Endothelial cell of umbilical vein (primary cell): ENCODE measurements at regions not wholly inside any gene's neighbourhood (a gene's known extent, or its start where the extent isn't known, plus 50 kb on each side); places are given as distances from the start of the nearest gene placed in this dataset.

Source experiments
- BruUV-seq: library from RNA; stranded (reverse); fragments of 400-500 nt; replicated peaks from 2 replicates; lab custom pipeline; 2021; lab: Mats Ljungman, UMichigan
- CTCF ChIA-PET: fragments of 300-600, 350-600 bp; sonication (Branson Sonifier 250); formaldehyde crosslinking; loops from one replicate; lab custom pipeline; 2021; ENCODE audit warnings: antibody characterized with exemption, inconsistent platforms; lab: Charles Lee
- POLR2A ChIA-PET: fragments of 300-600, 350-600 bp; sonication (Branson Sonifier 250); formaldehyde crosslinking; loops from one replicate; lab custom pipeline; 2021; ENCODE audit warnings: antibody characterized with exemption, inconsistent platforms; lab: Charles Lee
- DNase-seq: peaks from one replicate; pipeline ENCODE4 v3.0.0-alpha.2; 2011; ENCODE audit warnings: low read depth, low spot score
- FAIRE-seq: peaks from 2 replicates; lab custom pipeline; 2011; peaks lifted over from hg19 to GRCh38; lab: Jason Lieb, UNC
- H2AFZ ChIP-seq: 2 replicates; pipeline ENCODE4 v1.6.0; 2012; ENCODE audit warnings: low read depth, low read length, control low read depth, inconsistent platforms
- H3K27ac ChIP-seq: 2 replicates; pipeline ENCODE4 v1.5.1; 2011; ENCODE audit warnings: low read depth, mild to moderate bottlenecking, control low read depth, low read length, moderate library complexity; ENCODE audit not compliant: insufficient read depth
- H3K27me3 ChIP-seq, 2 experiments: 2 replicates each; pipeline versions ENCODE4 v1.6.0 to v1.6.1; 2011; ENCODE audit warnings: low read length in 2 of 2, mixed read lengths in 1 of 2; ENCODE audit not compliant: control insufficient read depth in 2 of 2, insufficient read depth in 2 of 2
- H3K36me3 ChIP-seq, 2 experiments: 2 replicates in 1 of 2; 3 replicates in 1 of 2; pipeline ENCODE4 v1.5.1; 2011; ENCODE audit warnings: low read length in 2 of 2, mild to moderate bottlenecking in 1 of 2, moderate library complexity in 1 of 2; ENCODE audit not compliant: control insufficient read depth in 2 of 2, insufficient read depth in 2 of 2; ENCODE audit errors: extremely low read depth in 1 of 2
- H3K4me1 ChIP-seq: 3 replicates; pipeline ENCODE4 v1.5.1; 2011; ENCODE audit warnings: mild to moderate bottlenecking, low read length; ENCODE audit not compliant: control insufficient read depth, insufficient read depth; ENCODE audit errors: extremely low read depth
- H3K4me2 ChIP-seq: 2 replicates; pipeline ENCODE4 v1.6.1; 2011; ENCODE audit warnings: low read length, control low read depth, mixed read lengths; ENCODE audit not compliant: insufficient read depth
- H3K4me3 ChIP-seq, 3 experiments: fragments of 200-600 bp in 1 of 3; sonication (generic), shearing (Covaris generic) in 1 of 3; replicated peaks in 1 of 3; 2 replicates each; pipeline ENCODE4 v1.5.1; 2011 to 2016; ENCODE audit warnings: control low read depth in 3 of 3, low read length in 3 of 3, mild to moderate bottlenecking in 2 of 3, inconsistent platforms in 1 of 3, low read depth in 1 of 3, moderate library complexity in 1 of 3; ENCODE audit not compliant: insufficient read depth in 1 of 3
- H3K79me2 ChIP-seq: 2 replicates; pipeline ENCODE4 v1.6.0; 2012; ENCODE audit warnings: low read length, inconsistent platforms; ENCODE audit not compliant: control insufficient read depth, insufficient read depth
- H3K9ac ChIP-seq: replicated peaks from 2 replicates; pipeline ENCODE3; 2011; ENCODE audit warnings: low read length, control low read depth; ENCODE audit not compliant: insufficient read depth; ENCODE audit errors: extremely low read depth
- H3K9me1 ChIP-seq: replicated peaks from 3 replicates; pipeline ENCODE4 v1.6.0; 2011; ENCODE audit warnings: mild to moderate bottlenecking, low read length; ENCODE audit not compliant: control insufficient read depth, insufficient read depth; ENCODE audit errors: extremely low read depth
- H3K9me3 ChIP-seq: replicated peaks from 2 replicates; pipeline ENCODE4 v1.5.1; 2012; ENCODE audit warnings: low read length, inconsistent platforms; ENCODE audit not compliant: control insufficient read depth, insufficient read depth
- H4K20me1 ChIP-seq: replicated peaks from 2 replicates; pipeline ENCODE3; 2011; ENCODE audit warnings: mild to moderate bottlenecking, low read length; ENCODE audit not compliant: control insufficient read depth, insufficient read depth; ENCODE audit errors: extremely low read depth
- CTCF ChIP-seq, 2 donors: IDR thresholded peaks; 1 replicate in 1 of 2; 2 replicates in 1 of 2; pipeline ENCODE4 v1.5.1; 2011; ENCODE audit warnings: low read length in 2 of 2, mild to moderate bottlenecking in 2 of 2, moderate library complexity in 2 of 2, control low read depth in 1 of 2, inconsistent platforms in 1 of 2, low read depth in 1 of 2; ENCODE audit not compliant: insufficient read depth in 1 of 2; ENCODE audit errors: extremely low read depth in 1 of 2
- EZH2 ChIP-seq: IDR thresholded peaks from 2 replicates; pipeline ENCODE4 v1.6.1; 2012; ENCODE audit warnings: borderline replicate concordance, low read depth, mild to moderate bottlenecking, moderate library complexity, low read length, inconsistent platforms; ENCODE audit not compliant: severe bottlenecking
- FOS ChIP-seq: IDR thresholded peaks from 2 replicates; pipeline ENCODE4 v1.6.1; 2011; ENCODE audit warnings: mild to moderate bottlenecking, low read length, moderate library complexity, borderline replicate concordance; ENCODE audit not compliant: insufficient read depth
- GATA2 ChIP-seq: IDR thresholded peaks from 2 replicates; pipeline ENCODE4 v1.7.0; 2011; ENCODE audit warnings: low read depth, mild to moderate bottlenecking, moderate library complexity, mixed read lengths, low read length; ENCODE audit not compliant: insufficient read length, insufficient read depth
- JUN ChIP-seq: IDR thresholded peaks from 2 replicates; pipeline ENCODE4 v1.6.1; 2011; ENCODE audit warnings: borderline replicate concordance, low read depth; ENCODE audit not compliant: insufficient read length, insufficient read depth
- MAX ChIP-seq: IDR thresholded peaks from 2 replicates; pipeline ENCODE4 v1.6.1; 2011; ENCODE audit not compliant: insufficient read depth, insufficient read length
- MYC ChIP-seq: IDR thresholded peaks from one replicate; pipeline ENCODE4 v1.6.1; 2011; ENCODE audit warnings: mild to moderate bottlenecking, low read depth, low read length
- POLR2A ChIP-seq: IDR thresholded peaks from 2 replicates; pipeline ENCODE4 v1.6.1; 2012; ENCODE audit warnings: low read depth, mild to moderate bottlenecking, control low read depth, low read length
- POLR2AphosphoS5 ChIP-seq: IDR thresholded peaks from 2 replicates; pipeline ENCODE4 v1.6.1; 2012; ENCODE audit warnings: low read depth, mild to moderate bottlenecking, control low read depth, low read length, moderate library complexity; ENCODE audit not compliant: insufficient read depth
- dilution Hi-C: fragments of 300-500 bp; cut with MboI; formaldehyde crosslinking; loops from one replicate; pipeline ENCODE4 v1.15.0; 2019; ENCODE audit warnings: low sequenced_read_pairs; ENCODE audit not compliant: extremely low pct_ligation_motif_present
- intact Hi-C: fragments of 100-400 bp; cut with micrococcal nuclease; formaldehyde crosslinking; loops from one replicate; pipeline ENCODE4 v1.10.0; 2022

- Histone ChIP-seq H3K79me2 (no peaks in the 10 kb centered on the region), H4K20me1 (no peaks in the 10 kb centered on the region), H3K4me3 (no peak overlapping the region), H3K27ac (no peak overlapping the region), H2AFZ (no peak overlapping the region), H3K9me1 (no peaks in the 10 kb centered on the region), H3K27me3 (no peaks in the 10 kb centered on the region), H3K36me3 (no peaks in the 10 kb centered on the region), H3K4me1 (peaks cover 6% of the 10 kb centered on the region), H3K9ac (no peak overlapping the region), H3K4me2 (no peak overlapping the region), H3K9me3 (no peaks in the 10 kb centered on the region)
- dilution Hi-C loops = no loop called here
- DNase-seq (no peak), FAIRE-seq (no peak)
- TF ChIP-seq FOS = no peak
- TF ChIP-seq JUN = no peak
- no peak for TF ChIP-seq MYC
- no peak for TF ChIP-seq CTCF (IDR thresholded peaks at IDR 0.05; ENCODE audit: extremely low read depth in 1 of 2, insufficient read depth in 1 of 2, low read depth in 1 of 2, low read length in 2 of 2)
- TF ChIP-seq POLR2A = no peak
- TF ChIP-seq MAX = no peak
- TF ChIP-seq GATA2 = no peak
- no peak for TF ChIP-seq EZH2
- TF ChIP-seq POLR2AphosphoS5 = no peak
- BruUV-seq = no TSS peak
- POLR2A ChIA-PET = no interaction called here
- CTCF ChIA-PET = interaction anchor here (1.0 kb wide), 1 partner anchor 92 kb away, joined by 6 read pairs; no protein-coding TSS in a partner anchor
- intact Hi-C loops = no loop called here
Observed at GRCh38 chr20:7193681-7194080, 426.2 kb downstream of the BMP2 start.
